Fibroblast of lung (primary cell): ENCODE measurements at regions not wholly inside any gene's neighbourhood (a gene's known extent, or its start where the extent isn't known, plus 50 kb on each side); places are given as distances from the start of the nearest gene placed in this dataset.

Source experiments
- DNase-seq, 2 donors: peaks; one replicate each; pipeline versions ENCODE4 v3.0.0 to v3.0.0-alpha.2; 2010; ENCODE audit warnings: low read depth in 2 of 2
- H2AFZ ChIP-seq: 2 replicates; pipeline ENCODE4 v1.5.1; 2012; ENCODE audit warnings: low read length, control low read depth, inconsistent platforms
- H3K27ac ChIP-seq: 2 replicates; pipeline ENCODE4 v1.5.1; 2011; ENCODE audit warnings: low read length, control low read depth; ENCODE audit not compliant: insufficient read depth
- H3K27me3 ChIP-seq: 2 replicates; pipeline ENCODE4 v1.5.1; 2011; ENCODE audit warnings: mild to moderate bottlenecking, low read length; ENCODE audit not compliant: control insufficient read depth, insufficient read depth
- H3K36me3 ChIP-seq: 2 replicates; pipeline ENCODE4 v1.5.1; 2011; ENCODE audit warnings: low read length; ENCODE audit not compliant: control insufficient read depth, insufficient read depth
- H3K4me1 ChIP-seq: 2 replicates; pipeline ENCODE4 v1.5.1; 2011; ENCODE audit warnings: low read length; ENCODE audit not compliant: control insufficient read depth, insufficient read depth; ENCODE audit errors: extremely low read depth
- H3K4me2 ChIP-seq: 2 replicates; pipeline ENCODE4 v1.5.1; 2011; ENCODE audit warnings: low read length, control low read depth; ENCODE audit not compliant: insufficient read depth; ENCODE audit errors: extremely low read depth
- H3K4me3 ChIP-seq, 4 experiments: fragments of 200-600 bp in 1 of 4; sonication (generic) in 1 of 4; replicated peaks in 1 of 4; 2 replicates each; pipeline ENCODE4 v1.5.1; 2011 to 2016; ENCODE audit warnings: low read length in 4 of 4, low read depth in 3 of 4, mild to moderate bottlenecking in 3 of 4, control low read depth in 2 of 4, inconsistent platforms in 1 of 4, mixed read lengths in 1 of 4; ENCODE audit not compliant: insufficient read depth in 1 of 4; ENCODE audit errors: control extremely low read depth in 1 of 4
- H3K79me2 ChIP-seq: 2 replicates; pipeline ENCODE4 v1.5.1; 2012; ENCODE audit warnings: mild to moderate bottlenecking, low read length, inconsistent platforms; ENCODE audit not compliant: control insufficient read depth, insufficient read depth
- H3K9ac ChIP-seq: 2 replicates; pipeline ENCODE4 v1.5.1; 2011; ENCODE audit warnings: mild to moderate bottlenecking, low read length, control low read depth; ENCODE audit not compliant: insufficient read depth
- H3K9me3 ChIP-seq: 2 replicates; pipeline ENCODE4 v1.5.1; 2012; ENCODE audit warnings: low read depth, low read length; ENCODE audit not compliant: control insufficient read depth, insufficient read depth
- H4K20me1 ChIP-seq: 2 replicates; pipeline ENCODE4 v1.5.1; 2011; ENCODE audit warnings: low read length; ENCODE audit not compliant: control insufficient read depth, insufficient read depth; ENCODE audit errors: extremely low read depth
- CTCF ChIP-seq, 2 donors: IDR thresholded peaks in 1 of 2; conservative IDR thresholded peaks in 1 of 2; 1 replicate in 1 of 2; 2 replicates in 1 of 2; pipeline ENCODE4 v1.5.1; 2011 to 2012; ENCODE audit warnings: low read length in 2 of 2, control low read depth in 1 of 2, inconsistent platforms in 1 of 2, low read depth in 1 of 2, mild to moderate bottlenecking in 1 of 2
- EZH2 ChIP-seq: IDR thresholded peaks from 2 replicates; pipeline ENCODE4 v1.5.1; 2012; ENCODE audit warnings: low read length, control low read depth, mild to moderate bottlenecking; ENCODE audit errors: missing control alignments

- H3K4me2 ChIP-seq: no peak overlapping the region
- no peak overlapping the region for H3K4me3 ChIP-seq
- TF ChIP-seq EZH2: no peak
- TF ChIP-seq CTCF (conservative IDR thresholded peaks at IDR 0.05 in 1 of 2, IDR thresholded peaks at IDR 0.05 in 1 of 2; ENCODE audit: low read depth in 1 of 2, low read length in 2 of 2): no peak
- no peaks in the 10 kb centered on the region for H3K36me3 ChIP-seq
- H3K27me3 ChIP-seq: no peaks in the 10 kb centered on the region
- no peaks in the 10 kb centered on the region for H3K4me1 ChIP-seq
- no peak overlapping the region for H3K9ac ChIP-seq
- DNase-seq: no peak
- H3K79me2 ChIP-seq: no peaks in the 10 kb centered on the region
- H4K20me1 ChIP-seq: no peaks in the 10 kb centered on the region
- no peaks in the 10 kb centered on the region for H3K9me3 ChIP-seq
- no peak overlapping the region for H3K27ac ChIP-seq
- H2AFZ ChIP-seq: no peak overlapping the region
Measured at GRCh38 chr3:117647435-117647834, 937.9 kb downstream of the TUSC7 start.

- peak in 1 of 2 donors; percentile 29 for DNase-seq
- no peak overlapping the region for H2AFZ ChIP-seq
Measured at GRCh38 chr3:117651246-117651645, 941.7 kb downstream of the TUSC7 start.

GRCh38 chr3:117656391-117656790, 946.8 kb downstream of the TUSC7 start:
- Histone ChIP-seq H3K4me3 (no peak overlapping the region), H3K9me3 (no peaks in the 10 kb centered on the region), H3K27me3 (no peaks in the 10 kb centered on the region), H3K9ac (no peak overlapping the region), H2AFZ (no peak overlapping the region), H3K4me1 (no peaks in the 10 kb centered on the region), H3K27ac (no peak overlapping the region), H3K36me3 (no peaks in the 10 kb centered on the region), H3K4me2 (no peak overlapping the region), H3K79me2 (no peaks in the 10 kb centered on the region), H4K20me1 (no peaks in the 10 kb centered on the region)
- DNase-seq: peak in 1 of 2 donors; percentile 40
- no peak for TF ChIP-seq CTCF (conservative IDR thresholded peaks at IDR 0.05 in 1 of 2, IDR thresholded peaks at IDR 0.05 in 1 of 2; ENCODE audit: low read depth in 1 of 2, low read length in 2 of 2)
- no peak for TF ChIP-seq EZH2

More at GRCh38 chr3:117651246-117651645, 941.7 kb downstream of the TUSC7 start:
- H3K4me1 ChIP-seq: no peaks in the 10 kb centered on the region
- no peaks in the 10 kb centered on the region for H3K79me2 ChIP-seq
- no peak overlapping the region for H3K4me3 ChIP-seq
- H3K9ac ChIP-seq: no peak overlapping the region
- no peaks in the 10 kb centered on the region for H3K9me3 ChIP-seq
- no peaks in the 10 kb centered on the region for H4K20me1 ChIP-seq
- H3K36me3 ChIP-seq: no peaks in the 10 kb centered on the region
- H3K27ac ChIP-seq: no peak overlapping the region
- no peak for TF ChIP-seq CTCF (conservative IDR thresholded peaks at IDR 0.05 in 1 of 2, IDR thresholded peaks at IDR 0.05 in 1 of 2; ENCODE audit: low read depth in 1 of 2, low read length in 2 of 2)
- no peak overlapping the region for H3K4me2 ChIP-seq
- H3K27me3 ChIP-seq: no peaks in the 10 kb centered on the region
